A673 (cell line): ENCODE measurements at regions not wholly inside any gene's neighbourhood (a gene's known extent, or its start where the extent isn't known, plus 50 kb on each side); places are given as distances from the start of the nearest gene placed in this dataset.

Experiments used
- BruUV-seq: library from RNA; stranded (reverse); fragments of 400-500 nt; replicated peaks from 2 replicates; lab custom pipeline; 2021; lab: Mats Ljungman, UMichigan
- CTCF ChIA-PET: fragments of 300-600 bp; sonication (Branson Sonifier 250); formaldehyde crosslinking; loops from one replicate; lab custom pipeline; 2022; ENCODE audit warnings: antibody characterized with exemption; lab: Charles Lee
- POLR2A ChIA-PET: fragments of 300-600 bp; sonication (Branson Sonifier 250); formaldehyde crosslinking; loops from one replicate; lab custom pipeline; 2022; ENCODE audit warnings: antibody characterized with exemption; ENCODE audit not compliant: low non-redundant PET; lab: Charles Lee
- DNase-seq: peaks from one replicate; pipeline ENCODE4 v3.0.0-alpha.2; 2015; ENCODE audit warnings: low spot score
- H3K27ac ChIP-seq: fragments of 200-600 bp; sonication (generic); 2 replicates; pipeline ENCODE4 v1.5.1; 2016; ENCODE audit warnings: mixed run types, low read depth, mild to moderate bottlenecking, mixed read lengths, antibody characterized with exemption, low read length; ENCODE audit not compliant: poor library complexity, severe bottlenecking
- H3K27me3 ChIP-seq: fragments of 200-600 bp; sonication (generic); replicated peaks from 2 replicates; pipeline ENCODE4 v1.6.1; 2017; ENCODE audit warnings: mixed run types, low read depth, mild to moderate bottlenecking, mixed read lengths, antibody characterized with exemption, low read length; ENCODE audit not compliant: insufficient read depth, poor library complexity
- H3K36me3 ChIP-seq: fragments of 200-600 bp; sonication (generic); 2 replicates; pipeline ENCODE4 v1.6.1; 2016; ENCODE audit warnings: mixed run types, mild to moderate bottlenecking, mixed read lengths, antibody characterized with exemption, low read length; ENCODE audit not compliant: insufficient read depth, poor library complexity, severe bottlenecking
- H3K4me1 ChIP-seq: fragments of 200-600 bp; sonication (generic); 2 replicates; pipeline ENCODE4 v1.6.1; 2017; ENCODE audit warnings: mixed run types, mild to moderate bottlenecking, mixed read lengths, antibody characterized with exemption, low read length; ENCODE audit not compliant: insufficient read depth, poor library complexity, severe bottlenecking
- H3K4me3 ChIP-seq: fragments of 200-600 bp; sonication (generic); 2 replicates; pipeline ENCODE4 v1.5.1; 2016; ENCODE audit warnings: low read depth, mixed run types, mild to moderate bottlenecking, mixed read lengths, low read length; ENCODE audit not compliant: poor library complexity, severe bottlenecking
- H3K9me3 ChIP-seq: fragments of 200-600 bp; sonication (generic); 2 replicates; pipeline ENCODE4 v1.6.1; 2016; ENCODE audit warnings: mixed run types, low read depth, mild to moderate bottlenecking, mixed read lengths, antibody characterized with exemption, low read length; ENCODE audit not compliant: poor library complexity, severe bottlenecking
- EZH2 ChIP-seq: fragments of 200-600 bp; sonication (generic); IDR thresholded peaks from 2 replicates; pipeline ENCODE4 v1.6.1; 2017; ENCODE audit warnings: borderline replicate concordance, low read depth, mild to moderate bottlenecking, mixed read lengths, antibody characterized with exemption, low read length; ENCODE audit not compliant: poor library complexity, severe bottlenecking
- intact Hi-C: fragments of 100-400 bp; cut with micrococcal nuclease; formaldehyde crosslinking; loops from one replicate; pipeline ENCODE4 v1.10.0; 2022; ENCODE audit not compliant: unreplicated experiment
- TF ChIP-seq, protein P1 (sequence below): fragments of 300-800, 200-600 bp; sonication (generic); conservative IDR thresholded peaks from 2 replicates; pipeline ENCODE4 v1.5.1; 2017; ENCODE audit warnings: low read depth, mild to moderate bottlenecking, antibody characterized with exemption, low read length, moderate library complexity, mixed read lengths

DNA sequence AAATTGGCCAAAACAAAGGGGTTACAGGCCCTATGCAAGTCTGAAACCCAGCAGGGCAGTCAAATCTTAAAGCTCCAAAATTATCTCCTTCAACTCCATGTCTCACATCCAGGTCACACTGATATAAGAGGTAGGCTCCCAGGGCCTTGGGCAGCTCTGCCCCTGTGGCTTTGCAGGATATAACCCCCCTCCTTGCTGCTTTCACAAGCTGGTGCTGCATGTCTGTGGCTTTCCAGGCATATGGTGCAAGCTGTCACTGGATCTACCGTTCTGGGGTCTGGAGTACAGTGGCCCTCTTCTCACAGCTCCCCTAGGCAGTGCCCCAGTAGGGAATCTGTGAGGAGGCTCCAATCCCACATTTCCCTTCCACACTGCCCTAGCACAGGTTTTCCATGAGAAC lies 519.6 kb downstream of the ETS1 start:
- H3K4me3 ChIP-seq = no peak overlapping the region
- no peaks in the 10 kb centered on the region for H3K36me3 ChIP-seq
- H3K27ac ChIP-seq = no peak overlapping the region
- ChIA-PET POLR2A (no interaction called here), CTCF (no interaction called here)
- H3K4me1 ChIP-seq = no peaks in the 10 kb centered on the region
- H3K9me3 ChIP-seq = peaks cover 3% of the 10 kb centered on the region
- BruUV-seq = no TSS peak
- peaks cover 8% of the 10 kb centered on the region for H3K27me3 ChIP-seq
- TF ChIP-seq EZH2 = no peak
- TF ChIP-seq, protein P1, sequence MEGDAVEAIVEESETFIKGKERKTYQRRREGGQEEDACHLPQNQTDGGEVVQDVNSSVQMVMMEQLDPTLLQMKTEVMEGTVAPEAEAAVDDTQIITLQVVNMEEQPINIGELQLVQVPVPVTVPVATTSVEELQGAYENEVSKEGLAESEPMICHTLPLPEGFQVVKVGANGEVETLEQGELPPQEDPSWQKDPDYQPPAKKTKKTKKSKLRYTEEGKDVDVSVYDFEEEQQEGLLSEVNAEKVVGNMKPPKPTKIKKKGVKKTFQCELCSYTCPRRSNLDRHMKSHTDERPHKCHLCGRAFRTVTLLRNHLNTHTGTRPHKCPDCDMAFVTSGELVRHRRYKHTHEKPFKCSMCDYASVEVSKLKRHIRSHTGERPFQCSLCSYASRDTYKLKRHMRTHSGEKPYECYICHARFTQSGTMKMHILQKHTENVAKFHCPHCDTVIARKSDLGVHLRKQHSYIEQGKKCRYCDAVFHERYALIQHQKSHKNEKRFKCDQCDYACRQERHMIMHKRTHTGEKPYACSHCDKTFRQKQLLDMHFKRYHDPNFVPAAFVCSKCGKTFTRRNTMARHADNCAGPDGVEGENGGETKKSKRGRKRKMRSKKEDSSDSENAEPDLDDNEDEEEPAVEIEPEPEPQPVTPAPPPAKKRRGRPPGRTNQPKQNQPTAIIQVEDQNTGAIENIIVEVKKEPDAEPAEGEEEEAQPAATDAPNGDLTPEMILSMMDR = no peak
- intact Hi-C loops = no loop called here
- no peak for DNase-seq

DNA sequence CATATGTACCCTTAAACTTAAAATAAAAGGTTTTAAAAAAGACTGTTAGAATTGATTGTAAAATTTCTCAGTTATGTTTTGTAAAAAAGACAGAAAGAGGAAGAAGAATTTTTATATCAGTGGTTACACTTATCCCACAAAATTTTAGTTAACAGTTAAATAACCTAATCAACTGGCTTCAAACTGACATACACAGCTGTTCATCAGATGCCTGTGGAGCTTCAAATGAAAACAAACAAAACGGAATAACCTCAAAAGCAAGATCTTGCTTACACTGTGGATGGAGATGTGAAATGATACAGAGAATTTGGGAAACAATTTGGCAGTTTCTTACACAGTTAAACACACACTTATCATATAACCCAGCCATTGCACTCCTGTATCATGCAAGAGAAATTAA lies 521.0 kb downstream of the ETS1 start:
- ChIA-PET POLR2A (no interaction called here), CTCF (no interaction called here)
- BruUV-seq = no TSS peak
- Histone ChIP-seq H3K27ac (no peak overlapping the region), H3K36me3 (no peaks in the 10 kb centered on the region), H3K4me3 (no peak overlapping the region), H3K27me3 (peaks cover 8% of the 10 kb centered on the region), H3K9me3 (peaks cover 3% of the 10 kb centered on the region), H3K4me1 (no peaks in the 10 kb centered on the region)
- DNase-seq = no peak
- intact Hi-C loops = no loop called here
- no peak for TF ChIP-seq EZH2
- TF ChIP-seq, protein P1 = no peak

DNA sequence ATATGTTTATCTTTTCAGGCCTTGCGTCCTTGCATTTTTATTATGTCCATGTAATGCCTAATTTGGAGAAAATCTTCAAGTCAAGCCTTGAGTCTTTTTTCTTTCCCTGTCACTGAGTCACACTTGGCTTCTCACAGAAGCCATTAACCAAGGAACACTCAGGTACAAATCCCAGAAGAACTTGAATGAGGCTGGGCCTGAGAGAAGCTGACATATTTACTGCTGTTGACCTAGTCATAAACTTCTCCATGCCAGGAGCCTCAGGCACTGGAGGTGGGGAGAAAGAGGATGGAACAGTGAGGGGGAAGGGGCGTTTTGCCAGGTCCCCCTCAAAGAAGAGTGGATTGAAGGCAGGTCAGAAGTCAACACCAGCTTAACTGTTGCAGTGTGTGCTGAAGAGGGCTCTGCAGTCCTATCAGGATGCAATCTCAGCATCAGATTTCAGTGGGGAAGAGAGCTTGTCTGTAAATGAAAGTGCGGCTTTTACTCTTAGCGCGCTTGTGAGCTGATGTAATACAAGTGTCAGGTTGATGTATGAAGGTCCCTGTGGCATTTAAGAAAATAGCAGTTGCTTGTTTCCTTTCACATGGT lies 526.0 kb downstream of the ETS1 start:
- Histone ChIP-seq H3K36me3 (no peaks in the 10 kb centered on the region), H3K27me3 (peaks cover 8% of the 10 kb centered on the region), H3K4me3 (no peak overlapping the region), H3K9me3 (peaks cover 3% of the 10 kb centered on the region), H3K27ac (no peak overlapping the region), H3K4me1 (no peaks in the 10 kb centered on the region)
- intact Hi-C loops = no loop called here
- no peak for DNase-seq
- TF ChIP-seq EZH2 = no peak
- TF ChIP-seq, protein P1 = no peak
- POLR2A ChIA-PET = no interaction called here
- no TSS peak for BruUV-seq
- CTCF ChIA-PET = no interaction called here
